HEK293T (cell line): ENCODE measurements at regions not wholly inside any gene's neighbourhood (a gene's known extent, or its start where the extent isn't known, plus 50 kb on each side); places are given as distances from the start of the nearest gene placed in this dataset.

Experiments used
- ARNT ChIP-seq: fragments of 450-650 bp; IDR thresholded peaks from 2 replicates; pipeline ENCODE4 v1.6.1; 2017; ENCODE audit warnings: mild to moderate bottlenecking
- BHLHE40 ChIP-seq: fragments of 450-650 bp; IDR thresholded peaks from 2 replicates; pipeline ENCODE4 v1.6.1; 2016; ENCODE audit warnings: mild to moderate bottlenecking, moderate library complexity, borderline replicate concordance
- FOXA1 ChIP-seq: fragments of 450-650 bp; IDR thresholded peaks from 2 replicates; pipeline ENCODE4 v1.6.1; 2016; ENCODE audit warnings: mild to moderate bottlenecking
- FOXK2 ChIP-seq: fragments of 450-650 bp; IDR thresholded peaks from 2 replicates; pipeline ENCODE4 v1.6.1; 2016; ENCODE audit warnings: mild to moderate bottlenecking
- SUZ12 ChIP-seq: fragments of 450-650 bp; IDR thresholded peaks from 2 replicates; pipeline ENCODE4 v1.6.1; 2016; ENCODE audit warnings: mild to moderate bottlenecking

- TF ChIP-seq FOXA1 (no peak), BHLHE40 (no peak), ARNT (no peak), SUZ12 (no peak), FOXK2 (no peak)
Observed at GRCh38 chr15:70206668-70207067, 109.0 kb upstream of the TLE3 start.
